ENCODE measurements at regions not wholly inside any gene's neighbourhood (a gene's known extent, or its start where the extent isn't known, plus 50 kb on each side); places are given as distances from the start of the nearest gene placed in this dataset.

DNA sequence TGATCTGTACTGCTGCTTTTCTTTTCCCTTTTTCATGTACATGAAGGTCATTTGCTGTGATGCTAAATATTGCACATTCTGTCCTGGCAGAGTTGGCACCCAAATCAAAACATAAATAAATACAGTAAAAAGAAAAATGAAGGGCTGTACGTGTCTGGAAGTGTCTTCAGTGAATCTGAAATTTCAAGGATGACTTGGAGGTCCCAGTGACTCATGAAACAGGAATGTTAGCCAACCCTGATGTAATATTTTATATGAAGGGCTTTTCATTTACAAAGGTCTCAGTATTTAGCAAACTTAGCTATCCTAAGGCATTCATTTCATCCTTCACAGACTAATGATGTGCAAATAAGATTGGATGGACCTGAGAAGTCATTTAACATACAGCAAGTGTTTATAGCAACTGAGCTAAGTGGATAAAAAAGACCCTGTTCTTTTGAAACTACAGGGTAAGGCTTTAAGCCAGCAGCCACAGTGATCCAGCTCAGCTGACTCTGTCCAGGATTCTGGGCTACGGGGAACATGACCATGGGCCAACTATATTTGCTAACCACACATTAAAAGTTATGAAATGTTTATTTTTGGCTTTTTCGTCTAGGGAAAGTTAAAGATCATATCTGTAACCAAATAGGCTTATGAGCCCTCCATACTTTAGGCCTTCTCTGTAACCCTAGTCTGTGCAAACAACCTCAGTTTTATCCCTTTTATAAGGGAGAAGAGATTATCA is 104.0 kb upstream of the DMRTA1 start:
- intact Hi-C loops (cut with DNase I) = no loop called here

DNA sequence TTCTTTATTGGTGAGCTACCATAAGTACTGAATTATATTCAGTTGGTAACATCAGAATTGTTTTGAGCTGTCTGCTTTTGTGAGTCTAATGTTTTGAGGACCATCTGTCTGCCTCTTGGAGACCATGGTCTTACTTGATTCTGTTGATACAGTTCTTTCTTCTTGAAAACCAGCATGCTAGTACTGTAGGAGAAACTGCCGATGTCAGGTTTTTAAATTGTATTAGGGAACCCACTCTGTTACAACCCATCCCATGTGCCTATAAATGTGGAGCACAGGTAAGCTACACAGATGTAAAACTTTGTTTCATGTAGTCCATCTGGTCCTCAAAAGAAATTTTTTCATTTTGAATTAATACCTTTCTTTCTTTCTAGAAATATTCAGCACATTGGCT is 103.4 kb upstream of the DMRTA1 start:
- Histone ChIP-seq H3K4me1 (replicated peaks) (peaks cover 8% of the 10 kb centered on the region), H3K27me3 (replicated peaks; ENCODE audit: insufficient read depth) (no peaks in the 10 kb centered on the region), H3K27ac (no peak overlapping the region), H3K4me3 (no peak overlapping the region), H3K9me3 (no peaks in the 10 kb centered on the region), H3K36me3 (no peaks in the 10 kb centered on the region)
- TF ChIP-seq, protein P1, sequence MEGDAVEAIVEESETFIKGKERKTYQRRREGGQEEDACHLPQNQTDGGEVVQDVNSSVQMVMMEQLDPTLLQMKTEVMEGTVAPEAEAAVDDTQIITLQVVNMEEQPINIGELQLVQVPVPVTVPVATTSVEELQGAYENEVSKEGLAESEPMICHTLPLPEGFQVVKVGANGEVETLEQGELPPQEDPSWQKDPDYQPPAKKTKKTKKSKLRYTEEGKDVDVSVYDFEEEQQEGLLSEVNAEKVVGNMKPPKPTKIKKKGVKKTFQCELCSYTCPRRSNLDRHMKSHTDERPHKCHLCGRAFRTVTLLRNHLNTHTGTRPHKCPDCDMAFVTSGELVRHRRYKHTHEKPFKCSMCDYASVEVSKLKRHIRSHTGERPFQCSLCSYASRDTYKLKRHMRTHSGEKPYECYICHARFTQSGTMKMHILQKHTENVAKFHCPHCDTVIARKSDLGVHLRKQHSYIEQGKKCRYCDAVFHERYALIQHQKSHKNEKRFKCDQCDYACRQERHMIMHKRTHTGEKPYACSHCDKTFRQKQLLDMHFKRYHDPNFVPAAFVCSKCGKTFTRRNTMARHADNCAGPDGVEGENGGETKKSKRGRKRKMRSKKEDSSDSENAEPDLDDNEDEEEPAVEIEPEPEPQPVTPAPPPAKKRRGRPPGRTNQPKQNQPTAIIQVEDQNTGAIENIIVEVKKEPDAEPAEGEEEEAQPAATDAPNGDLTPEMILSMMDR (IDR thresholded peaks at IDR 0.05) = no peak
- no peak for TF ChIP-seq POLR2AphosphoS5 (IDR thresholded peaks at IDR 0.05)
- TF ChIP-seq POLR2A (IDR thresholded peaks at IDR 0.05) = no peak
- intact Hi-C loops (cut with DNase I) = no loop called here
- no peak for DNase-seq (ENCODE audit: low spot score)
- 44% methylated on average over 1 of the region's 1 CpG for WGBS

More for the DNA sequence above, 104.0 kb upstream of the DMRTA1 start:
- no peak for DNase-seq (ENCODE audit: low spot score)
- H3K4me3 ChIP-seq = no peak overlapping the region
- H3K27ac ChIP-seq = no peak overlapping the region
- peaks cover 8% of the 10 kb centered on the region for H3K4me1 ChIP-seq (replicated peaks)
- no peaks in the 10 kb centered on the region for H3K36me3 ChIP-seq
- no peaks in the 10 kb centered on the region for H3K9me3 ChIP-seq
- H3K27me3 ChIP-seq (replicated peaks; ENCODE audit: insufficient read depth) = no peaks in the 10 kb centered on the region
- TF ChIP-seq POLR2AphosphoS5 (IDR thresholded peaks at IDR 0.05) (no peak), POLR2A (IDR thresholded peaks at IDR 0.05) (no peak)
- TF ChIP-seq, protein P1 (IDR thresholded peaks at IDR 0.05) = no peak
- 4% methylated on average over 3 of the region's 3 CpGs for WGBS

DNA sequence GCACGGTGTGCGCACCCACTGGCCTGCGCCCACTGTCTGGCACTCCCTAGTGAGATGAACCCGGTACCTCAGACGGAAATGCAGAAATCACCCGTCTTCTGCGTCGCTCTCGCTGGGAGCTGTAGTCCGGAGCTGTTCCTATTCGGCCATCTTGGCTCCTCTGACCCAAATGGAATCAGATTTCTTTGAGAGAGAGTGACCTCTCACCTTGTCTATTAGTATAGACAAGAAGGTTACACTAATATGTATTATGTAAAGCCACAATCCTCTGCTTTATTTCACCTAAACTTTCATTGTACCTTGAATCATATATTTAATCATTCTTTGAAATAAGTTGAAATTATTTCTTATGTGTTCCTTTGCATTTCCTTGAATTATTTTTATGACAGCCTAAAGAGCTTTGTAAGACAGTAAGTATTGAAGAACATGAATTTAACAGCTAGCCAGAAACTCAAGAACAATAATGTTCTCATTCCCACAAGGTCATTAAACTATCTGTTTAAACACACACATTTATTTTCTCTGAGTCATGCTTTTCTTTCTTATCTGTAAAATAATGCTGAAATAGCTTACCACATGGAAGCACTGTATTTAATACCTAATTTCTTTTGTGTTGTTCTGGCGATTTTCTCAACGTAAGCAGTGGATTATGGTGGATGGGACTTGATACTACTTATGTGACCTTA is 91.8 kb upstream of the DMRTA1 start:
- WGBS = 90% methylated on average over 11 of the region's 13 CpGs
- intact Hi-C loops (cut with DNase I) = no loop called here
- DNase-seq (ENCODE audit: low spot score) = no peak
- Histone ChIP-seq H3K4me3 (no peak overlapping the region), H3K36me3 (no peaks in the 10 kb centered on the region), H3K27me3 (replicated peaks; ENCODE audit: insufficient read depth) (no peaks in the 10 kb centered on the region), H3K4me1 (replicated peaks) (no peaks in the 10 kb centered on the region), H3K27ac (no peak overlapping the region), H3K9me3 (no peaks in the 10 kb centered on the region)
- no peak for TF ChIP-seq POLR2A (IDR thresholded peaks at IDR 0.05)

DNA sequence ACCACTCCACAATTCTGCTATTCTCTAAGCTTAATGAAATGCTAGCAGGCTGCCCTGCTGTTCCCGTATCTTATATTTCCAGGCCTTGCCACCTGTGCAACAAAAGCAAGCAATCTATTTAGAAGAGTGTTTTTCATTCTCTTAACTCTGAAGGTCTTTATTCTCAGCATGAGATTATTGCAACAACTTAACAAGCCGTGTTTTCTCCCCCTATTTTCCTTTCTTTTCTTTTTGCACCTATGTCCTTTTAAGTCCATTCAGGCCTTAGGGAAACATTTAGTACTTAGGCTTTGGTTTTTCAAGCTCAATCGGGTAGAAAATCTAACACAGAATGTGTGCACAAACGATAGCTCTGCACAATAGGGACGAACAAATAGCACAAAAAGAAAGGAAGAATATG is 89.6 kb upstream of the DMRTA1 start:
- TF ChIP-seq POLR2A (IDR thresholded peaks at IDR 0.05) (no peak), POLR2AphosphoS5 (IDR thresholded peaks at IDR 0.05) (no peak)
- TF ChIP-seq, protein P1 (IDR thresholded peaks at IDR 0.05) = no peak
- H3K4me3 ChIP-seq = no peak overlapping the region
- no peaks in the 10 kb centered on the region for H3K9me3 ChIP-seq
- WGBS = 70% methylated on average over 5 of the region's 5 CpGs
- intact Hi-C loops (cut with DNase I) = no loop called here
- DNase-seq (ENCODE audit: low spot score) = no peak
- H3K27ac ChIP-seq = no peak overlapping the region
- no peaks in the 10 kb centered on the region for H3K27me3 ChIP-seq (replicated peaks; ENCODE audit: insufficient read depth)
- no peaks in the 10 kb centered on the region for H3K36me3 ChIP-seq
- H3K4me1 ChIP-seq (replicated peaks) = no peaks in the 10 kb centered on the region

DNA sequence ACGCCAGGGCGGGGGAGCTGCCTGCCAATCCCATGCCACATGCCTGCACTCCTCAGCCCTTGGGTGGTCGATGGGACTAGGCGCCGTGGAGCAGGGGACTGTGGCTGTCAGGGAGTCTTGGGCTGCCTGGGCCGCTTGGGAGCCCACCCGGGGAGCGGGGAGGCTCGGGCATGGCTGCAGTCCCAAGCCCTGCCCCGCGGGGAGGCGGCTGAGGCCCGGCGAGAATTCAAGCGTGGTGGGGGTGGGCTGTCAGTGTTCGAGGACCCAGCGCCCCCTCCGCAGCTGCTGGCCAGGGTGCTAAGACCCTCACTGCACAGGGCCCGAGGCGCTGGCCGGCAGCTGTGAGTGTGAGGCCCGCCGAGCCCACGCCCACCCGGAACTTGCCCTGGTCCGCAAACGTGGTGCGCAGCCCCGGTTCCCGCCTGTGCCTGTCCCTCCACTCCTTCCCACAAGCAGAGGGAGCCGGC is 83.2 kb upstream of the DMRTA1 start:
- WGBS = 94% methylated on average over 23 of the region's 31 CpGs
- no peaks in the 10 kb centered on the region for H3K27me3 ChIP-seq (replicated peaks; ENCODE audit: insufficient read depth)

More for the DNA sequence above, 83.2 kb upstream of the DMRTA1 start:
- Histone ChIP-seq H3K27ac (no peak overlapping the region), H3K9me3 (no peaks in the 10 kb centered on the region), H3K36me3 (no peaks in the 10 kb centered on the region), H3K4me1 (replicated peaks) (no peaks in the 10 kb centered on the region), H3K4me3 (no peak overlapping the region)
- no peak for DNase-seq (ENCODE audit: low spot score)
- TF ChIP-seq POLR2AphosphoS5 (IDR thresholded peaks at IDR 0.05) (no peak), POLR2A (IDR thresholded peaks at IDR 0.05) (no peak)
- TF ChIP-seq, protein P1 (IDR thresholded peaks at IDR 0.05) = no peak
- intact Hi-C loops (cut with DNase I) = no loop called here

Data from prostate gland (tissue), 2 donors.